ENCODE measurements at regions not wholly inside any gene's neighbourhood (a gene's known extent, or its start where the extent isn't known, plus 50 kb on each side); places are given as distances from the start of the nearest gene placed in this dataset.

DNA sequence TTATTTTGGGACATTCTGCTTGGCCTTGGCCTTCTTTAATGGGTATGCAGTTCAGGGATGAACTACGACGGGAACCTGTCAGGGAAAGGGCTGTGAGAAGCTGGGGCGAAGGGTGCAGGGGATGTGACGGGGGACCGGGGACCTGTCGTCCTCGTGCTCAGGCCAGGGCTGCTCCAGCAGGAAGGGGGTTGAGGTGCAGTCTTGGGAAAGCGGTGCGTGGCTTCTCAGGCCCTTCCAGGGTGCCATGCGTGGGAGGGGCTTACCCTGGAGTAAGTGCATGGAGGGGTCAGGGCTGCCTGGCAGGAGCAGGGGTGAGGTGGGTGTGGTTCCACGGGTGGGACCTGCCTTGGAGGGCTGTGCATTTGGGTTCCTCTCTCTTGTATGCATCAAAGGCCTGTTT is 100.8 kb downstream of the TEX29 start:
- Histone ChIP-seq H3K9me3 (ENCODE audit: low read depth) (no peaks in the 10 kb centered on the region), H3K4me3 (no peak overlapping the region), H3K27ac (no peak overlapping the region), H3K27me3 (no peaks in the 10 kb centered on the region), H3K4me1 (ENCODE audit: low read depth) (no peaks in the 10 kb centered on the region), H3K36me3 (no peaks in the 10 kb centered on the region)
- DNase-seq (ENCODE audit: low read depth in 1 of 2, low spot score in 1 of 2), result no peak
- TF ChIP-seq, protein P1, sequence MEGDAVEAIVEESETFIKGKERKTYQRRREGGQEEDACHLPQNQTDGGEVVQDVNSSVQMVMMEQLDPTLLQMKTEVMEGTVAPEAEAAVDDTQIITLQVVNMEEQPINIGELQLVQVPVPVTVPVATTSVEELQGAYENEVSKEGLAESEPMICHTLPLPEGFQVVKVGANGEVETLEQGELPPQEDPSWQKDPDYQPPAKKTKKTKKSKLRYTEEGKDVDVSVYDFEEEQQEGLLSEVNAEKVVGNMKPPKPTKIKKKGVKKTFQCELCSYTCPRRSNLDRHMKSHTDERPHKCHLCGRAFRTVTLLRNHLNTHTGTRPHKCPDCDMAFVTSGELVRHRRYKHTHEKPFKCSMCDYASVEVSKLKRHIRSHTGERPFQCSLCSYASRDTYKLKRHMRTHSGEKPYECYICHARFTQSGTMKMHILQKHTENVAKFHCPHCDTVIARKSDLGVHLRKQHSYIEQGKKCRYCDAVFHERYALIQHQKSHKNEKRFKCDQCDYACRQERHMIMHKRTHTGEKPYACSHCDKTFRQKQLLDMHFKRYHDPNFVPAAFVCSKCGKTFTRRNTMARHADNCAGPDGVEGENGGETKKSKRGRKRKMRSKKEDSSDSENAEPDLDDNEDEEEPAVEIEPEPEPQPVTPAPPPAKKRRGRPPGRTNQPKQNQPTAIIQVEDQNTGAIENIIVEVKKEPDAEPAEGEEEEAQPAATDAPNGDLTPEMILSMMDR (IDR thresholded peaks at IDR 0.05; ENCODE audit: low read depth, low read length), result no peak

DNA sequence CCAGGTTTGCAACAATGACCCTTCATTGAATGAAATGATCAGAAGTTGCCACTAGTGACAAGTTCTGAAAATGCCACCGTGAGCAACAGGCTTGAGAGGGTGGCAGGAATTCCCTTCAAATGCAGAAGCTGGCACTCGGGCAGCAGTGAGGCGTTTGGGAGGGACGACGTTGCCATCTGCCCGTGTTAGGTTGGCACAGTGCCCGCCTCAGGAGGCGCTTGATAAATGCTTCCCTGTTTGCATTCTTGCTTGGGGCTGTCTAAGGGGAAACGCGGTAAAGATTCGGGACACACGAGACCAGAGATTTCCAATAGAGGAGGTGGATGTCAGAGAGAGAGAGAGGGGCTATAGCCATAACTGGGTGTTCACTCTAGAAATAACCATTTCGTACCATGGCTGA is 101.9 kb downstream of the TEX29 start:
- DNase-seq (ENCODE audit: low read depth in 1 of 2, low spot score in 1 of 2), result no peak
- Histone ChIP-seq H3K9me3 (ENCODE audit: low read depth) (no peaks in the 10 kb centered on the region), H3K27me3 (no peaks in the 10 kb centered on the region), H3K4me3 (no peak overlapping the region), H3K27ac (no peak overlapping the region), H3K4me1 (ENCODE audit: low read depth) (no peaks in the 10 kb centered on the region), H3K36me3 (no peaks in the 10 kb centered on the region)
- TF ChIP-seq, protein P1 (IDR thresholded peaks at IDR 0.05; ENCODE audit: low read depth, low read length), result no peak

- TF ChIP-seq, protein P1 (IDR thresholded peaks at IDR 0.05; ENCODE audit: low read depth, low read length), result no peak
- no peak for DNase-seq (ENCODE audit: low read depth in 1 of 2, low spot score in 1 of 2)
- H3K27ac ChIP-seq, result no peak overlapping the region
- no peaks in the 10 kb centered on the region for H3K36me3 ChIP-seq
- no peaks in the 10 kb centered on the region for H3K4me1 ChIP-seq (ENCODE audit: low read depth)
- H3K27me3 ChIP-seq, result no peaks in the 10 kb centered on the region
- H3K4me3 ChIP-seq, result no peak overlapping the region
- no peaks in the 10 kb centered on the region for H3K9me3 ChIP-seq (ENCODE audit: low read depth)
Observed at GRCh38 chr13:111423168-111423785, 102.8 kb downstream of the TEX29 start.

GRCh38 chr13:111424134-111424533 is 103.7 kb downstream of the TEX29 start:
- TF ChIP-seq, protein P1 (IDR thresholded peaks at IDR 0.05; ENCODE audit: low read depth, low read length), result no peak
- no peaks in the 10 kb centered on the region for H3K27me3 ChIP-seq

DNA sequence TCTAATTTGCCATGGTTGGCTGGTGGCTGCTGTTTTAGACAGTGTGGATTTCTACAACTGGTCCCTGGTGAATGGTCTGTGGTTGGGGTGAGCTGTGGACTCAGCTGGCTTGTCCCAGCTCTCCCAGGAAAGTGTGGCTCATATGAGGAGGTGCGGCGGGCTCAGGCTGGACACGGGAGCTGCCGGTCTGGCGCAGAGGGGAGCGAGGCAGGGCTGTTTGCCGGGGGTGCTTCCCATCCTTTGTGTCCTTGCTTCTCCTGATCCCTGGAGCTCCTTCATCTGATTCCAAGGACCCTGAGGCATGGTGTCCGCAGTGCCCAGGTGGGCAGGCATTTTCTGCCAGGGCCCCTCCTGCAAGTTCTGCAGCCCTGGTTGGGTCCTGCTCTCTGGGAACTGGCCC is 104.9 kb downstream of the TEX29 start:
- TF ChIP-seq, protein P1 (IDR thresholded peaks at IDR 0.05; ENCODE audit: low read depth, low read length), result no peak
- DNase-seq (ENCODE audit: low read depth in 1 of 2, low spot score in 1 of 2), result no peak
- no peaks in the 10 kb centered on the region for H3K36me3 ChIP-seq
- H3K27ac ChIP-seq, result no peak overlapping the region
- no peak overlapping the region for H3K4me3 ChIP-seq
- H3K4me1 ChIP-seq (ENCODE audit: low read depth), result no peaks in the 10 kb centered on the region
- H3K27me3 ChIP-seq, result peaks cover 3% of the 10 kb centered on the region
- no peaks in the 10 kb centered on the region for H3K9me3 ChIP-seq (ENCODE audit: low read depth)

More at GRCh38 chr13:111424134-111424533, 103.7 kb downstream of the TEX29 start:
- Histone ChIP-seq H3K36me3 (no peaks in the 10 kb centered on the region), H3K9me3 (ENCODE audit: low read depth) (no peaks in the 10 kb centered on the region), H3K27ac (no peak overlapping the region), H3K4me1 (ENCODE audit: low read depth) (no peaks in the 10 kb centered on the region), H3K4me3 (no peak overlapping the region)
- DNase-seq (ENCODE audit: low read depth in 1 of 2, low spot score in 1 of 2), result no peak

Measured in cardiac muscle cell (in vitro differentiated cells and primary cell).